Activated CD8-positive, alpha-beta T cell treated with anti-CD3 and anti-CD28 coated beads for 36 hours (primary cell): ENCODE measurements at regions not wholly inside any gene's neighbourhood (a gene's known extent, or its start where the extent isn't known, plus 50 kb on each side); places are given as distances from the start of the nearest gene placed in this dataset.

Experiments used
- ATAC-seq: fragments of 200-7000 bp; cut with Tn5 transposase; one replicate; pipeline ENCODE4 v1.10.0; 2021; ENCODE audit warnings: mild to moderate bottlenecking, moderate library complexity
- CTCF ChIA-PET: fragments of 350-600 bp; sonication (Branson Sonifier 250); formaldehyde crosslinking; loops from one replicate; lab custom pipeline; 2021; ENCODE audit warnings: antibody characterized with exemption; lab: Charles Lee
- POLR2A ChIA-PET: fragments of 350-600 bp; sonication (Branson Sonifier 250); formaldehyde crosslinking; loops from one replicate; lab custom pipeline; 2021; ENCODE audit warnings: antibody characterized with exemption; lab: Charles Lee
- DNase-seq: peaks from one replicate; pipeline ENCODE4 v3.0.0-alpha.2; 2020
- H3K27ac Mint-ChIP-seq: one replicate; pipeline ENCODE4 v1.8.0; 2021; ENCODE audit warnings: mild to moderate bottlenecking, mixed read lengths
- H3K27me3 Mint-ChIP-seq: one replicate; pipeline ENCODE4 v1.8.0; 2021; ENCODE audit warnings: mixed read lengths
- H3K36me3 Mint-ChIP-seq: one replicate; pipeline ENCODE4 v1.8.0; 2021; ENCODE audit warnings: low read depth, mixed read lengths
- H3K4me1 Mint-ChIP-seq: one replicate; pipeline ENCODE4 v1.8.0; 2021; ENCODE audit warnings: low read depth, mixed read lengths
- H3K4me3 Mint-ChIP-seq: one replicate; pipeline ENCODE4 v1.8.0; 2021; ENCODE audit warnings: mild to moderate bottlenecking, moderate library complexity, mixed read lengths
- H3K9me3 Mint-ChIP-seq: one replicate; pipeline ENCODE4 v1.8.0; 2021; ENCODE audit warnings: mixed read lengths
- CTCF ChIP-seq: fragments of 200-600 bp; IDR thresholded peaks from one replicate; pipeline ENCODE4 v1.8.0; 2022; ENCODE audit warnings: antibody characterized with exemption, mild to moderate bottlenecking
- intact Hi-C: fragments of 100-400 bp; cut with micrococcal nuclease; formaldehyde crosslinking; loops from one replicate; pipeline ENCODE4 v1.10.0; 2022

GRCh38 chr5:125581311-125581710 lies 834.9 kb upstream of the ZNF608 start:
- ChIA-PET CTCF (no interaction called here), POLR2A (no interaction called here)
- Mint-ChIP-seq H3K27ac (no peak overlapping the region), H3K4me1 (no peaks in the 10 kb centered on the region), H3K4me3 (no peak overlapping the region), H3K36me3 (no peaks in the 10 kb centered on the region), H3K9me3 (peaks cover 1% of the 10 kb centered on the region), H3K27me3 (no peaks in the 10 kb centered on the region)
- no peak for TF ChIP-seq CTCF
- no peak for DNase-seq
- no peak for ATAC-seq
- intact Hi-C loops = no loop called here

DNA sequence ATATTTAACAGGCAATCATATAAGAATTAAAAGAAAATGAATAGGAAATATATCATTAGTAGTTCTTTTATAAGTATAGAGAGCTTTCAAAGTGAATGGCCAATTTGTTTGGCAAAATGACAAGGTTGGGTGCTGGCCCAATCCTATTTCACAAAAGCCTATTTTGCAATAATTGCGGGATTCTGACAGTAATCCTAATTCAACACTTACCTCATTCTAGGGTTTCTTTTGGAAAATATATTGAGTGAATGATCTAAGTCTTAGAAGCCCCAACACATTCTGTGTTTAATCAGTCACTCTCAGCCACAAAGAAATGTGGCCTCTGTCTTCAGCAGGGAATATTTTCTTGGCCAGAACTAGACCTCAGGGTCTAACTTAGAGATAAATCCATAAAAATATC lies 835.9 kb upstream of the ZNF608 start:
- no peaks in the 10 kb centered on the region for H3K4me1 Mint-ChIP-seq
- DNase-seq = no peak

GRCh38 chr5:125583321-125584139 lies 837.1 kb upstream of the ZNF608 start:
- CTCF ChIA-PET = no interaction called here
- POLR2A ChIA-PET = no interaction called here
- no peak overlapping the region for H3K27ac Mint-ChIP-seq
- no peaks in the 10 kb centered on the region for H3K27me3 Mint-ChIP-seq
- no peak overlapping the region for H3K4me3 Mint-ChIP-seq
- DNase-seq (no peak), ATAC-seq (no peak)
- H3K36me3 Mint-ChIP-seq = no peaks in the 10 kb centered on the region
- no peak for TF ChIP-seq CTCF
- no peaks in the 10 kb centered on the region for H3K4me1 Mint-ChIP-seq
- no peaks in the 10 kb centered on the region for H3K9me3 Mint-ChIP-seq
- intact Hi-C loops = no loop called here

More for the DNA sequence above, 835.9 kb upstream of the ZNF608 start:
- H3K4me3 Mint-ChIP-seq = no peak overlapping the region
- ATAC-seq = no peak
- H3K27me3 Mint-ChIP-seq = no peaks in the 10 kb centered on the region
- ChIA-PET POLR2A (no interaction called here), CTCF (no interaction called here)
- intact Hi-C loops = no loop called here
- H3K9me3 Mint-ChIP-seq = no peaks in the 10 kb centered on the region
- no peak overlapping the region for H3K27ac Mint-ChIP-seq
- TF ChIP-seq CTCF = no peak
- no peaks in the 10 kb centered on the region for H3K36me3 Mint-ChIP-seq

DNA sequence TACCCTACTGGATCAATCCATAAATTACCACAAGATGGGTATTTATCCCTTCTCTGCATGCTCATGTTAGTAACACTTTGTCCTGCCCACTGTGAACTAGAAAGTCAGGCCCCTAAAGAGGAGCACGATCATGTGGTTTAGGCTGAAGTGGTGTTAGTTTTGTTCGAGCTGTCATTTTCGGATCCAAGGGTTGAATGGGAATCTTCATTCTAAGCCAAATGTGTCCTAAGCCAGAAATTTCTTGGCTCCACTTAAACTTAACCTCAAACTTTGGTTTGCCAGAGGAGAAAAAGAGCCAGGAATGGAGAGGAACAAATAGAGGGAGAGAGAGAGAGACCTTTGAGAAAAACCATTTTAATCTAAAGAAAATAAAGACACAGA lies 837.7 kb upstream of the ZNF608 start:
- Mint-ChIP-seq H3K4me3 (no peak overlapping the region), H3K36me3 (no peaks in the 10 kb centered on the region), H3K27ac (no peak overlapping the region), H3K4me1 (no peaks in the 10 kb centered on the region), H3K27me3 (no peaks in the 10 kb centered on the region), H3K9me3 (no peaks in the 10 kb centered on the region)
- DNase-seq = no peak
- no peak for ATAC-seq
- CTCF ChIA-PET = no interaction called here
- no peak for TF ChIP-seq CTCF
- intact Hi-C loops = no loop called here
- POLR2A ChIA-PET = no interaction called here

- peaks cover 2% of the 10 kb centered on the region for H3K9me3 Mint-ChIP-seq
- ATAC-seq = no peak
- no peak overlapping the region for H3K27ac Mint-ChIP-seq
- no peak overlapping the region for H3K4me3 Mint-ChIP-seq
- POLR2A ChIA-PET = no interaction called here
- no peak for TF ChIP-seq CTCF
- intact Hi-C loops = no loop called here
- no peaks in the 10 kb centered on the region for H3K27me3 Mint-ChIP-seq
- CTCF ChIA-PET = no interaction called here
- no peak for DNase-seq
- H3K36me3 Mint-ChIP-seq = no peaks in the 10 kb centered on the region
- H3K4me1 Mint-ChIP-seq = no peaks in the 10 kb centered on the region
Measured at GRCh38 chr5:125587631-125588030, 835.6 kb upstream of the GRAMD2B start.
